MM.1S (cell line): ENCODE measurements at regions not wholly inside any gene's neighbourhood (a gene's known extent, or its start where the extent isn't known, plus 50 kb on each side); places are given as distances from the start of the nearest gene placed in this dataset.

Experiments
- EZH2 ChIP-seq: fragments of 300-600 bp; sonication (generic); optimal IDR thresholded peaks from 2 replicates; pipeline ENCODE3; 2017; ENCODE audit warnings: low read depth, mild to moderate bottlenecking, antibody characterized with exemption, low read length, mixed read lengths
- EZH2phosphoT487 ChIP-seq: fragments of 300-600 bp; sonication (generic); IDR thresholded peaks from 2 replicates; pipeline ENCODE4 v1.6.1; 2018; ENCODE audit warnings: antibody characterized with exemption, low read length
- TF ChIP-seq, protein P1 (sequence below): fragments of 300-600 bp; sonication (generic); IDR thresholded peaks from 2 replicates; pipeline ENCODE4 v1.5.1; 2016; ENCODE audit warnings: antibody characterized with exemption, low read length, mixed read lengths

DNA sequence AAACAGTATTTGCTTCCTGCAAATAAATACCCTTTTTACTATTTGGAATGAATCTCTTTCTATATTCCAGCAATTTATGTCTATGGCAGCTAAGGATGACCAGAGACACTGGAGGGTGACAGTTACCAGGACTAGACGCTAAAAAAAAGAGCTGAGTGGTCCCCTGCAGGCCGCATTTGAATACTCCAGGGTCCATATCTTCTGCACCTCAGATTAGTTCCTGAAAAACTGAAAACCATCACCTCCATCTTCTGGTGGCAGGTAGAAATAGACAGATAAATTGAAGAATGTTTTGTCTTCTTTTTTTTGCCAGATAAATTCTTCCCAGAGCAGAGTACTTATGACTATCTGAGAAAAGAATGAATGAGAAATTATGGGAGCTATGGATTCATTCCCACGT lies 145.6 kb downstream of the CSNK2A3 start:
- TF ChIP-seq, protein P1, sequence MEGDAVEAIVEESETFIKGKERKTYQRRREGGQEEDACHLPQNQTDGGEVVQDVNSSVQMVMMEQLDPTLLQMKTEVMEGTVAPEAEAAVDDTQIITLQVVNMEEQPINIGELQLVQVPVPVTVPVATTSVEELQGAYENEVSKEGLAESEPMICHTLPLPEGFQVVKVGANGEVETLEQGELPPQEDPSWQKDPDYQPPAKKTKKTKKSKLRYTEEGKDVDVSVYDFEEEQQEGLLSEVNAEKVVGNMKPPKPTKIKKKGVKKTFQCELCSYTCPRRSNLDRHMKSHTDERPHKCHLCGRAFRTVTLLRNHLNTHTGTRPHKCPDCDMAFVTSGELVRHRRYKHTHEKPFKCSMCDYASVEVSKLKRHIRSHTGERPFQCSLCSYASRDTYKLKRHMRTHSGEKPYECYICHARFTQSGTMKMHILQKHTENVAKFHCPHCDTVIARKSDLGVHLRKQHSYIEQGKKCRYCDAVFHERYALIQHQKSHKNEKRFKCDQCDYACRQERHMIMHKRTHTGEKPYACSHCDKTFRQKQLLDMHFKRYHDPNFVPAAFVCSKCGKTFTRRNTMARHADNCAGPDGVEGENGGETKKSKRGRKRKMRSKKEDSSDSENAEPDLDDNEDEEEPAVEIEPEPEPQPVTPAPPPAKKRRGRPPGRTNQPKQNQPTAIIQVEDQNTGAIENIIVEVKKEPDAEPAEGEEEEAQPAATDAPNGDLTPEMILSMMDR = no peak
- TF ChIP-seq EZH2phosphoT487 = no peak
- TF ChIP-seq EZH2 = no peak
